ENCODE measurements at regions not wholly inside any gene's neighbourhood (a gene's known extent, or its start where the extent isn't known, plus 50 kb on each side); places are given as distances from the start of the nearest gene placed in this dataset.

DNA sequence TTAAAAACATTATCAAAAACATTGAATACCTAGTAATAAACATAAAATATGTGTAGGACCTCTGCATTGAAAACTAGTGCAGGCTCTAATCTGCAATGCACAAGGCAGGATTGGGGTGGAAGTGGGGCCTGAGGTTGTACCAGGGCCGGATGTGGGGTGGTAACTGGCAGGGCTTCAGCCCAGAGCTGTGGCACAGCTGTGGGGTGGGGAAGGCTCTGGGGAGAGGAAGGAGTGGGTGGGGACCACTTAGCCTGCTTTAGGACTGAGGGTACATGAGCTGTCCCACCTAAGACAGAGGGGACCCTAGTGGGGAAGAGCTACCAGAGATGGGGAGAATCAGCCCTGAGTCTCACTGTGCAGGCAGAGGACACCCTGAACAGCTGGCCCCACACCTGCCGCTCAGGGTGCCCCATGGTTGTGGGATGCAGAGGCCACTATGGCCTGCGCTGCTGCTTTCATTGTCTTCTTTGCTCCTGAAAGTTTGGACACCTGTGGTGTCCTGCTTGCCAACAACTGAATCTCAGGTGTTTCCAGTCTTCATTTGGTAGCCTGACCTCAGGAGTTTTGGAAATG, 311.4 kb downstream of the TLE4 start:
- TF ChIP-seq POLR2A (IDR thresholded peaks at IDR 0.05): no peak
- TF ChIP-seq, protein P1, sequence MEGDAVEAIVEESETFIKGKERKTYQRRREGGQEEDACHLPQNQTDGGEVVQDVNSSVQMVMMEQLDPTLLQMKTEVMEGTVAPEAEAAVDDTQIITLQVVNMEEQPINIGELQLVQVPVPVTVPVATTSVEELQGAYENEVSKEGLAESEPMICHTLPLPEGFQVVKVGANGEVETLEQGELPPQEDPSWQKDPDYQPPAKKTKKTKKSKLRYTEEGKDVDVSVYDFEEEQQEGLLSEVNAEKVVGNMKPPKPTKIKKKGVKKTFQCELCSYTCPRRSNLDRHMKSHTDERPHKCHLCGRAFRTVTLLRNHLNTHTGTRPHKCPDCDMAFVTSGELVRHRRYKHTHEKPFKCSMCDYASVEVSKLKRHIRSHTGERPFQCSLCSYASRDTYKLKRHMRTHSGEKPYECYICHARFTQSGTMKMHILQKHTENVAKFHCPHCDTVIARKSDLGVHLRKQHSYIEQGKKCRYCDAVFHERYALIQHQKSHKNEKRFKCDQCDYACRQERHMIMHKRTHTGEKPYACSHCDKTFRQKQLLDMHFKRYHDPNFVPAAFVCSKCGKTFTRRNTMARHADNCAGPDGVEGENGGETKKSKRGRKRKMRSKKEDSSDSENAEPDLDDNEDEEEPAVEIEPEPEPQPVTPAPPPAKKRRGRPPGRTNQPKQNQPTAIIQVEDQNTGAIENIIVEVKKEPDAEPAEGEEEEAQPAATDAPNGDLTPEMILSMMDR (IDR thresholded peaks at IDR 0.05): no peak

All from sigmoid colon (tissue), 3 donors.